ENCODE measurements at regions not wholly inside any gene's neighbourhood (a gene's known extent, or its start where the extent isn't known, plus 50 kb on each side); places are given as distances from the start of the nearest gene placed in this dataset.
A peak's percentile ranks its signal among the peaks of the same experiment; 100 is the strongest.
"Not testable (repeated sequence)": the region's sequence is repeated elsewhere in the genome, so short reads cannot be mapped to it uniquely, and the experiment has no call there.

DNA sequence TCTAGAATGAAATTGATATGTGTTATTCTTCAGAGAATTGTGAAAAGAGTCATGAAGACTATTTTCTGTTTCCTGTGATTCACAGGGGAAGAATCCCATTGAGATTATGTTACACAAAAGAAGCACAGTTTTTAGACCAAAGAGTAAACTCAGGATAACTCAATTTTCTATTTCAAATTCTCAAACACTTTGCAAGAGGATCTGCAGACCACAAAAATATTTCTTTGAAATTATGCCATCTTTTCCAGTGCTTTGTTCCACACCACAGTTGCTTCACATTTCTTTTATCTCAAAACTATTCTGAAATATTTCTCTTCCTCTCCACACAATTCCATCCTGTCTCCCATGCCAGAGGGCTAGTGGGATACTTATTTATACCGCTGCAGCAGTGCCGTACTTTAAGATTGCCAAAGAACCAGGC is 188.9 kb upstream of the FOXG1 start:
- DNase-seq: peak; percentile 38

- DNase-seq: no peak
These were observed 181.6 kb upstream of the FOXG1 start for GRCh38 chr14:28584951-28585350.

DNA sequence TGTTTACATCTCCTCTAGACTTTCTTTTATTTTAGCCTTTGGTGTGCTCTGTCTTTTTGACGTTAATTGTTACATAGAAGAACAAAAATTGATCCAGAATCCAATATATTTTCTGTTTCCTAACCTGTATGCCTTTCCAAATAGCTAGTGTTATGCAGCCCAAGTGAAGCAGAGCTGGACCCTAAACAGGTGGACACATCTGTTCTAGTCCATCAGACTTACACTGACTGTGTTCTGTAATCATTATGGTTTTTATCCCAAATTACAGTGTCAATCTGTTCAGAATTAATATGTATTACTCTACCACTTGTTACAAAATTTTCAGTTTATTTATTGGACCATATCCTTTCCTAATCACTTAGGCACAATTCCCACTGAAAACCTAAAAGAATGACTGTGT is 176.8 kb upstream of the FOXG1 start:
- DNase-seq: no peak

- no peak for DNase-seq
These were observed 170.2 kb upstream of the FOXG1 start for GRCh38 chr14:28596391-28596790.

DNA sequence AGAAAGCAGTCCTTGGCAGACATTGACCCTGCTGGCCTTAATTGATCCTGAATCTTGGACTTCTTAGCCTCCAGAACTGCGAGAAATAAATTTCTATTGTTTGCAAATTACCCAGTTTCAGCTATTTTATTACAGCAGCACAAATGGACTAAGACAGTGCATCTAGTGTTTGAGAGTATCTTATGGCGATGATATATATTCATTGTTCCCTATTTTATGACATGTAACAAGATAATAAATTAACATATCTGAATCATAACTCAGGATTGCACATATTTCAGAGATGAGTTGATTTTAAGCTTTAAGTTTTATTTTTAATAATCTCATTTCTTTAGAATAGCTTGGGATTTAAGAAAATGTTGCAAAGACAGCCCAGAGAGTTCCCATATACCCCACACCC is 167.4 kb upstream of the FOXG1 start:
- no peak for DNase-seq

- no peak for DNase-seq
These were observed 167.0 kb upstream of the FOXG1 start for GRCh38 chr14:28599605-28600004.

DNA sequence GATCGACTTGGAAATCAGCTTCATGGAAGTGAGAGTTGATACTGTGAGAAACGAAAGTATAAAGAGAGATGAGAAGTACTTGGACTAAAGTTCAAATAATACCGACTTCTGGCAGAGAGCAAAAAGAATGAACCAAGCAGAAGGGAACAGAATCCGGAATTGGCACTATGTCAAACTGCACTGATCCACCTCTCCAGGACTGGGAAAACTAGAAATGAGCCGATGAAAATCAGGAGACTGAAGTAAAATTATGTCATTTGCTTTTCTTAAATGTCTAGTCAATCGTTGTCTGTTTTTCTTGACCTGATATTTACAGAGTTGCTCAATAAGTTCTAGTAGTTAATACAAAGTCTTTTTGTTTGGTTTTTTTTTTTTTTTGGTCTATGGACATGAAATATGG is 163.0 kb upstream of the FOXG1 start:
- DNase-seq: no peak

GRCh38 chr14:28607661-28608060 is 158.9 kb upstream of the FOXG1 start:
- no peak for DNase-seq

- DNase-seq: no peak
These were observed 158.1 kb upstream of the FOXG1 start for GRCh38 chr14:28608443-28608842.

- DNase-seq: peak; percentile 12
These were observed 157.4 kb upstream of the FOXG1 start for GRCh38 chr14:28608851-28609828.

DNA sequence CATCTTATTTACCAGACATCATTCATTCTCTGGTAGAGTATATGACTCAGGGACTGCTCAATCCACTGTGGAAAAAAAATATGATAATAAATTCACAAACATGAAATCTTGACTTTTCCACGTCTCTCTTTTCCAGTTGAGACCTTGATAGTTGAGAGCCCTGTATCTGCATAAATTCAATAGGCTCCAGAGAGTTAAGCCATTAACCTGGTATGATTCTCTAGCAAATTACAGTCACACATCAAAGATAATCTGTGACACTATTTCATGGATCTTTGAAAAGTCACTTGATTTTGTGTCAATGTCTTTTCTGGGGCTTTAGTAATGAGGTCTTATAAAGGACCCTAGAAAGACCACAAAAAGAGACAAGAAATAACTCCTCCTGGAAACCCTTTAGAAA is 154.2 kb upstream of the FOXG1 start:
- DNase-seq: no peak

DNA sequence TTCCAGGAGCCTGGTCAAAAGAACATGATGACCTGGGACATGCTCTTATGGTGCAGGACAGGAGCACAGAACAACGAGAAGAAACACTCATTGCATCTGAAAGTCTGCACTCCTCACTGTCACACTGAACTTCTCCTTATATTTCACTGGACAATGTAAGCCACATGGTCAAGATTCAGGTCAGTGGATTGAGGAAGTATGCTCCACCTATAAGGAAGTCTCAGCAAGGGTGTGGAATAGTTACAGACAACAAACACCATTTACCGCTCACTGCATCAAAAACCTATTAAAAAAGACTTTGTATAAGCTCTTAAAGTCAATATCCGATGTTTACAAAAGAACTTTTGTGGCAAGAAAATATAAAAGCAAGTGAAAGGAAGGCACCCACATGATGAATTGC is 153.1 kb upstream of the FOXG1 start:
- DNase-seq: no peak

DNA sequence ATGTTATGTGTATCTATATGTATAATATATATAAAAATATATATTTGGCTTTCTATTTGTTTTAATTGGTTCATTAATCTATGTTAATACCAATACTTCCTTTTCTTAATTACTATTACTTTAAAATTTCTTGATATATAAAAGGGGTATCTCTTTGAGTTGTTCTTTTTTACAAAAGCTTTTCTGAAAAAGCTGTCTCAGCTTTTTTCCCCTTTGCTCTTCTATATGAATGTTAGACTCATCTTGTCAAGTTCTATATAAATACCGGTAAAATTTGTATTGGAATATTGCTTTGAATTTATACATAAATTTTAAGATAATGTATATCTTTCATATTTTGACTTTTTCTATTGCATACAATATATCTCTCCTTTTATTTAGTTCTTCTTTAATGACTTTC is 139.8 kb upstream of the FOXG1 start:
- no peak for DNase-seq

DNA sequence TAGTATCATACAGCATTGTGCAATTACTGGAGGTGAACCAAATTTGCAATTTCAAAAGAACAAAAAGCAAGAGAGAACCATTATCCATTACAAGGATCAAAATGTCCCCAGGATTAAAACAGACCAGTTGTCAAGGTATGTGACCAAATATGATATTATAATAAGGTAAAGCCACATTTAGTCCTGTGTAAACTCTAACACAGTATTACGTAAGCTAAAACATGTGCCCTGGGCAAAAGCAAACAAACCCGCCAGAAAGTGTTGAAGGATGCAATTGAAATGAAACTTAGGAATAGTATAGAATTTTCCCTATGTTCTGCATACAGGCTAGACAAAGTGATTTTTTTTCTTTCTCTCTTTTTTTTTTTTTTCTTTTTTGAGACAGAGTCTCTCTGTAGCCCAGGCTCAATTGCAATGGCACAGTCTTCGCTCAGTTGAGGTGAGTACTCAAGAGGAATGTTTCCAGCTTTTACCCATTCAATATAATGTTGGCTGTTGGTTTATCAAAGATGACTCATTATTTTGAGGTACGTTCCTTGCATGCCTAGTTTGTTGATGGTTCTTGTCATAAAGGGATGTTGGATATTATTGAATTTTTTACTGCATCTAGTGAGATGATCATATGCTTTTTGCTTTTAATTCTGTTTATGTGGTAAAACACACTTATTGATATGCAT is 137.1 kb upstream of the FOXG1 start:
- no peak for DNase-seq

GRCh38 chr14:28630100-28630499 is 136.5 kb upstream of the FOXG1 start:
- no peak for DNase-seq

- DNase-seq: no peak
These were observed 131.2 kb upstream of the FOXG1 start for GRCh38 chr14:28635387-28635786.

GRCh38 chr14:28635816-28636215 is 130.8 kb upstream of the FOXG1 start:
- not testable (repeated sequence) for DNase-seq

GRCh38 chr14:28641189-28641588 is 125.4 kb upstream of the FOXG1 start:
- DNase-seq: not testable (repeated sequence)

- DNase-seq: no peak
These were observed 115.4 kb upstream of the FOXG1 start for GRCh38 chr14:28651148-28651547.

DNA sequence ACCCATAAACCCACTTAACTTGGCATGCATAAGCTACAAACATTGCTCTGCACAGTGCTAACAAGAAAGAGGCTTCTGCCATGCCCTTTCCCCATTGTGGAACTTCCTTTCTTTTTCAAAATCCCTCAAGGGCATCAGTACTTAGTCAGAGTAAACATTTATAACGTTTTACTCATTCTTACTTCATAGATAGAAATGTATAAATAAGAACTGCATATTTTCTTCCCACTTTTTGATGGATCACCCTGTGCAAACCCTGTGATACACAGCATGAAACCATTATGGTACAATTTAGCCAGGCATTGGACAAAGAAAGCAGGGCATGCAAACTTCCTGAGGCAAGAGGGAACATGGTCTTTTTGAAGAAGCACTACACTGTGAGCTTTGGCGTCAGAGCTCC is 113.8 kb upstream of the FOXG1 start:
- DNase-seq: peak; percentile 64

GRCh38 chr14:28653521-28653920 is 113.1 kb upstream of the FOXG1 start:
- no peak for DNase-seq

DNA sequence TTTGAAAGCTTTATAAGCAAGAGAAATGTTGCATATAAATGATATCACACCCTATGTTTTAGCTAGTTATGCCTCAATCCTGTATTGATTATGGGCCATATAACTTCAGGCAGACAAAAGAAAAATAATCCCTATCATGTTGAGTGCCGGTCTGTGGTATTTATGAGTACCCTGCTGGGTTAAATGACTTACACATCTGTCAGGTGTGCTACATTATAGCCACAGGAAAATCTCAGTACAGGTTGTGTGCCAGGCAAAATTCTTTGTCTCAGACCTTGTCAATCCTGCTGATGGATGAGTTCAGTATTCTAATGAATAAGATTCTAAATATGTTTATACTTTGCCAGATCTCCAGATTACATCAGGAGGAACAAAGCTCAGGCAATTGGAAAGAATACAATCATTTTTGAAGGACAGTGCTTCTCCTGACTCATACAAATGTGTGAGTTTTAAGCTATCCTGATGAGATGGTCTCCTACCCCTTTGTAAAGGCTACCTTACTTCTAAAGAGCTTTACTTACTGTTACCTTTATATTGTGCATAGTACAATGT is 109.8 kb upstream of the FOXG1 start:
- DNase-seq: no peak

DNA sequence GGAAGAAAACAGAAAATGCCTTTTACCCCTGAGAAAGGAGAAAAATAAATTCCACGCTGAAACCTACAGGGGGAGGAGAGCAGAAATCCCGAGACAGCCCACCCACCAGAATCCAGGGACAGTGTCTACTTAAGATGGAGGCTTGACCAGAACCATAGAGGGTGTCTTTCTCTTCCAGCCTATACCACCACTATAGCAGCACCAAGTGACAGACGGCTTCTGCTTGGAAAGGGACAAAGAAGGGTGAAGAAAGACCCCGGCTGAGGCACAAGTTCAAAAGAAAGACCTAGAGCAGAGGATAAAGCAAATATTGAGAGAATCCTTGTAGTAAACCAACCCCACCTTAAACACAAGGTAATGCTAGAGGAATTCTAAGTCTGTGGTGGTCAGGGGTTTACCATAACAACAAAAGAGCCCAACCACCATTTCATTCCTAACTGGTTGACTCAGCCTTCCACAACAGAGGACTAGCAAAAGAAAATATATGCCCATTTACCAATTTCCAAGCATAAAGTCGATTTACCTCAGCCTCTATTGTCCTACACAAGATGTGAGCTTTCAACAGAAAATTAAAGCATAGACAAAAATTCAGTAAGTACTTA is 105.3 kb upstream of the FOXG1 start:
- DNase-seq: peak; percentile 73

DNA sequence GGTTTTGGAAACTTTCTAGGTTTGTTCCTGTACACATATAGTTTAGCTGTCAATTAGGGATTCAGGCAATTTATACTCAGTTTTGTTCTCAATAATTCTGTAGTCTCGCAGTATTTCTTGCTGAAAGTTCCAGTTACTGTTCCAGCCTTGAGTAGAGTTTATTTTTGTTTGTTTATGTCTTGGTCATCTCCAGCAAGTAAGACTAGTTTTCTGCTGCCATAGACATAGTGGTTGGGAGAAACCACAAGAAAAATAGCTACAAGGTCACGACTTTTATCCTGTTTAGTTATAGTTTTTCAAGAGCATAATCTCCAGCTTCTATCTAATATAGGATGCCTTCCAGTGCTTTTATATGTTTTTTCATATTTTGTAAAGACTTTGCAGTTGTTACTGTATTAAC is 99.6 kb upstream of the FOXG1 start:
- no peak for DNase-seq
